Left lung (tissue), 4 donors: ENCODE measurements at regions not wholly inside any gene's neighbourhood (a gene's known extent, or its start where the extent isn't known, plus 50 kb on each side); places are given as distances from the start of the nearest gene placed in this dataset.

Experiments
- ATAC-seq: fragments of 200-7000 bp; cut with Tn5 transposase; one replicate; pipeline ENCODE4 v1.9.1; 2020; ENCODE audit warnings: moderate library complexity
- DNase-seq, 4 donors: peaks; one replicate each; pipeline ENCODE4 v3.0.0-alpha.2; 2013 to 2020
- H3K27ac ChIP-seq, 2 donors: fragments of 200-600 bp; sonication (generic) in 1 of 2; one replicate each; pipeline versions ENCODE4 v1.5.0 to v1.8.0; 2020 to 2021
- H3K27me3 ChIP-seq, 2 donors: fragments of 200-600 bp; sonication (generic) in 1 of 2; one replicate each; pipeline versions ENCODE4 v1.5.0 to v1.8.0; 2020 to 2021
- H3K36me3 ChIP-seq, 2 donors: fragments of 200-600 bp; sonication (generic) in 1 of 2; one replicate each; pipeline versions ENCODE4 v1.5.0 to v1.8.0; 2020 to 2021
- H3K4me1 ChIP-seq, 2 donors: fragments of 200-600 bp; one replicate each; pipeline ENCODE4 v1.8.0; 2021
- H3K4me3 ChIP-seq, 2 donors: fragments of 200-600 bp; sonication (generic) in 1 of 2; one replicate each; pipeline versions ENCODE4 v1.5.0 to v1.8.0; 2020 to 2021; ENCODE audit warnings: mild to moderate bottlenecking in 1 of 2
- H3K9me3 ChIP-seq, 2 donors: fragments of 200-600 bp; sonication (generic) in 1 of 2; one replicate each; pipeline versions ENCODE4 v1.5.0 to v1.8.0; 2020 to 2021
- intact Hi-C, 2 donors: fragments of 100-400 bp; cut with DNase I; formaldehyde crosslinking; loops; one replicate each; pipeline versions ENCODE4 v1.11.2 to v1.14.2; 2022
- TF ChIP-seq, protein P1 (sequence below), 2 donors: fragments of 200-600 bp; sonication (generic) in 1 of 2; IDR thresholded peaks; one replicate each; pipeline versions ENCODE4 v1.5.0 to v1.8.0; 2021; ENCODE audit warnings: antibody characterized with exemption in 2 of 2
- donor health status: DM: no; HTN: yes; CAD: no.
- donor health status: DM: no; HTN: no; CAD: no.

DNA sequence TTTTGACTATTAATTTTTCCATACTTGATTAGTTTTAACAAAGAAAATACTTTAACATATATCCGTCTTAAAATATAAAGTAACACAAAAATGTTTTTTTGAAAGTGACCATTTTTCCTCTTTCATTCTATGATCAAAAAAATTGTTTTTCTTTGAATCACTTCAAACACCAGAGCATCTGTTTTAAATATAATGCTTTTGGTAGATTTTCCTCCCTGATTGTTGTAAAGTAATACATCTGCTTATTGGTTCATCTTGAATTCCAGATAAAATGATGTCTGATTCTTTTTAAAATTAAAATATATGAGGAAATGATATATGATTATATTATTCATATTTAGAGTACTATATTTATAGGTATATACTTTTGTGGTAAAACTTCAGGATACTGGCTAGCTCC is 76.2 kb upstream of the LPAR1 start:
- Histone ChIP-seq H3K27me3 (no peaks in the 10 kb centered on the region), H3K9me3 (peaks cover 0 to 2% of the 10 kb centered on the region in 2 donors), H3K4me3 (no peak overlapping the region), H3K4me1 (peaks cover 0 to 6% of the 10 kb centered on the region in 2 donors), H3K27ac (no peak overlapping the region), H3K36me3 (no peaks in the 10 kb centered on the region)
- intact Hi-C loops = no loop called here
- ATAC-seq (no peak), DNase-seq (no peak)
- TF ChIP-seq, protein P1, sequence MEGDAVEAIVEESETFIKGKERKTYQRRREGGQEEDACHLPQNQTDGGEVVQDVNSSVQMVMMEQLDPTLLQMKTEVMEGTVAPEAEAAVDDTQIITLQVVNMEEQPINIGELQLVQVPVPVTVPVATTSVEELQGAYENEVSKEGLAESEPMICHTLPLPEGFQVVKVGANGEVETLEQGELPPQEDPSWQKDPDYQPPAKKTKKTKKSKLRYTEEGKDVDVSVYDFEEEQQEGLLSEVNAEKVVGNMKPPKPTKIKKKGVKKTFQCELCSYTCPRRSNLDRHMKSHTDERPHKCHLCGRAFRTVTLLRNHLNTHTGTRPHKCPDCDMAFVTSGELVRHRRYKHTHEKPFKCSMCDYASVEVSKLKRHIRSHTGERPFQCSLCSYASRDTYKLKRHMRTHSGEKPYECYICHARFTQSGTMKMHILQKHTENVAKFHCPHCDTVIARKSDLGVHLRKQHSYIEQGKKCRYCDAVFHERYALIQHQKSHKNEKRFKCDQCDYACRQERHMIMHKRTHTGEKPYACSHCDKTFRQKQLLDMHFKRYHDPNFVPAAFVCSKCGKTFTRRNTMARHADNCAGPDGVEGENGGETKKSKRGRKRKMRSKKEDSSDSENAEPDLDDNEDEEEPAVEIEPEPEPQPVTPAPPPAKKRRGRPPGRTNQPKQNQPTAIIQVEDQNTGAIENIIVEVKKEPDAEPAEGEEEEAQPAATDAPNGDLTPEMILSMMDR (IDR thresholded peaks at IDR 0.05) = no peak

DNA sequence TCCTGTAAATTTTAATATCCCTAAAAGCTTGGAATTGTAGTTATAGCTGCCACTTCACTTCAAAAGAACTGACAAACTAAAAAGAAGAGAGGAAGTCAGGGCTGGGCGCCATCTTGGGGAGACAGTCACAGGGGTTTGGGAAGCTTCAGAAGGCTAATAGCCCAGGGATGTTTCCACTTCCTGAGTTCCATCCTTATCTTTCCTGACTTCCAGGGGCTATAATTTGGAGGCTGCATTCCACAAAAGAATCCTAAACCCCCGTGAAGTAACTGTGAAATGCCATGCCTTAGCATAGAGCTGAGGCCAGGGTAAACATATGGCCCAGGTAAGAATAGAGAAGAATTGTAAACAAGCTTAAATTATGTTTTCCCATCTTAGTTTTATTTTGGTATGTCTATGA is 75.4 kb upstream of the LPAR1 start:
- Histone ChIP-seq H3K4me1 (peaks cover 0 to 9% of the 10 kb centered on the region in 2 donors), H3K36me3 (no peaks in the 10 kb centered on the region), H3K9me3 (no peaks in the 10 kb centered on the region), H3K27ac (no peak overlapping the region), H3K27me3 (no peaks in the 10 kb centered on the region), H3K4me3 (no peak overlapping the region)
- intact Hi-C loops = no loop called here
- DNase-seq = no peak
- ATAC-seq = no peak
- TF ChIP-seq, protein P1 (IDR thresholded peaks at IDR 0.05) = no peak

DNA sequence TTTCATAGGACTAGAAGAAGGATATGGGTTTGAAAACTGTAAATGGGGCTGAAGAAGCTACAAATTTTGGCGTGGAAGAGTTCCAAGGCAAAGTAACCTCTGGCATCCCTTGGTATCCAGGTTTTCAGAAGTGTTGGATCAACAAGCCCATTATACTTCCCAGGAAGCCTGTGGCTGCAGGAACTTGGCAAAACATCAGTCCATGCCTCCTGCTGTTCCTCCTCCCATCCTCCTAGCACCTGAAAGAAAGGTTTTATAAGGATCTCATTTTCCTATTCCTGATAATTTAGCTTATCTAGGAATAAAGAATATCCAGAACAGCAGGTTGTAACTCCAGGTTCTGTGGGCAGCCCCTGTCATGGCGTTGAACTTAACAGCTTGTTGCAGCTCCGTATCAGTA is 72.5 kb upstream of the LPAR1 start:
- Histone ChIP-seq H3K27me3 (no peaks in the 10 kb centered on the region), H3K4me3 (no peak overlapping the region), H3K4me1 (peaks cover 0 to 9% of the 10 kb centered on the region in 2 donors), H3K36me3 (no peaks in the 10 kb centered on the region), H3K9me3 (no peaks in the 10 kb centered on the region), H3K27ac (no peak overlapping the region)
- intact Hi-C loops = no loop called here
- DNase-seq = no peak
- TF ChIP-seq, protein P1 (IDR thresholded peaks at IDR 0.05) = no peak
- no peak for ATAC-seq

DNA sequence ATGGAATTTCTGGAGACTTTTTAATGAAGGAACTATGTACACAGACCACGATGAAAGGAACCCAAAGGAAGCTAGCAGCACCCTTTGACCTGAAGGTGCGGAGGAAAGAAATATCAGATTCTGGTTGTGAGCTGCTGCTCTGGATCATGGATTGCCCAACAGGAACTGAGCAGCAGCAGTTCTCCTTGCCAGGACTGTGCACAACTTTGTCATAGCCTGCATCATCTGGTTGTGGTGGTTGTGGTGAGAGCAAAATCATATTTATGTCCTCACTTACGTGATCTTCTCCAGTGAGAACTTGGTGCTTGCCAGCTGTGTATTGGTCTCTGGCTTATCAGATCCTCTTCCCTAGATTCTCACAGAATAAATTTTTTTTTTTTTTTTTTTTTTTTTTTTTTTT is 70.7 kb upstream of the LPAR1 start:
- peak in 1 of 4 donors; percentile 37 for DNase-seq
- H3K4me1 ChIP-seq = peaks cover 0 to 9% of the 10 kb centered on the region in 2 donors
- ATAC-seq = peak; percentile 44
- no peaks in the 10 kb centered on the region for H3K27me3 ChIP-seq
- no peak overlapping the region for H3K4me3 ChIP-seq
- H3K9me3 ChIP-seq = no peaks in the 10 kb centered on the region
- intact Hi-C loops = no loop called here
- TF ChIP-seq, protein P1 (IDR thresholded peaks at IDR 0.05) = no peak
- no peak overlapping the region for H3K27ac ChIP-seq
- H3K36me3 ChIP-seq = no peaks in the 10 kb centered on the region

DNA sequence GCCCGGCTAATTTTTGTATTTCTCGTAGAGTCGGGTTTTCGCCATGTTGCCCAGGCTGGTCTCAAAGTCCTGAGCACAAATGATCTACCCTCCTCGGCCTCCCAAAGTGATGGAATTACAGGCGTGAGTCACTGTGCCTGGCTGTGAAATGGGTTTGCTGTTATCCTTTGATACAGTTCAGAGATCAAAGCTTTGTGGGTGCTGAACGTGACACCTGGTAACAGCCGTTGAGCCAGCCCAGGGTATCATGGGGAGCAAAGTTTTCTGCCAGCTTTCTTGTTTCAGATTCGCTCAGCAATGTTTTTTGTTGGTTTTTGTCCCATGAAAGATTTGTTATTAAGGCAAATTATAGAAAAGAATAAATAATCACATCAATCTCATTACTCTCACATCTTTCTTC is 68.9 kb upstream of the LPAR1 start:
- no peaks in the 10 kb centered on the region for H3K36me3 ChIP-seq
- H3K9me3 ChIP-seq = no peaks in the 10 kb centered on the region
- intact Hi-C loops = no loop called here
- no peak overlapping the region for H3K4me3 ChIP-seq
- no peak overlapping the region for H3K27ac ChIP-seq
- TF ChIP-seq, protein P1 (IDR thresholded peaks at IDR 0.05) = no peak
- DNase-seq (no peak), ATAC-seq (no peak)
- peaks cover 0 to 9% of the 10 kb centered on the region in 2 donors for H3K4me1 ChIP-seq
- H3K27me3 ChIP-seq = no peaks in the 10 kb centered on the region
